C4-2B (cell line): ENCODE measurements at regions not wholly inside any gene's neighbourhood (a gene's known extent, or its start where the extent isn't known, plus 50 kb on each side); places are given as distances from the start of the nearest gene placed in this dataset.

Source experiments
- ZFX ChIP-seq: fragments of 450-650 bp; IDR thresholded peaks from 2 replicates; pipeline ENCODE4 v1.6.1; 2017
- TF ChIP-seq, protein P1 (sequence below): fragments of 450-650 bp; conservative IDR thresholded peaks from 2 replicates; pipeline ENCODE4 v1.5.1; 2017; ENCODE audit warnings: mild to moderate bottlenecking

- TF ChIP-seq, protein P1, sequence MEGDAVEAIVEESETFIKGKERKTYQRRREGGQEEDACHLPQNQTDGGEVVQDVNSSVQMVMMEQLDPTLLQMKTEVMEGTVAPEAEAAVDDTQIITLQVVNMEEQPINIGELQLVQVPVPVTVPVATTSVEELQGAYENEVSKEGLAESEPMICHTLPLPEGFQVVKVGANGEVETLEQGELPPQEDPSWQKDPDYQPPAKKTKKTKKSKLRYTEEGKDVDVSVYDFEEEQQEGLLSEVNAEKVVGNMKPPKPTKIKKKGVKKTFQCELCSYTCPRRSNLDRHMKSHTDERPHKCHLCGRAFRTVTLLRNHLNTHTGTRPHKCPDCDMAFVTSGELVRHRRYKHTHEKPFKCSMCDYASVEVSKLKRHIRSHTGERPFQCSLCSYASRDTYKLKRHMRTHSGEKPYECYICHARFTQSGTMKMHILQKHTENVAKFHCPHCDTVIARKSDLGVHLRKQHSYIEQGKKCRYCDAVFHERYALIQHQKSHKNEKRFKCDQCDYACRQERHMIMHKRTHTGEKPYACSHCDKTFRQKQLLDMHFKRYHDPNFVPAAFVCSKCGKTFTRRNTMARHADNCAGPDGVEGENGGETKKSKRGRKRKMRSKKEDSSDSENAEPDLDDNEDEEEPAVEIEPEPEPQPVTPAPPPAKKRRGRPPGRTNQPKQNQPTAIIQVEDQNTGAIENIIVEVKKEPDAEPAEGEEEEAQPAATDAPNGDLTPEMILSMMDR: no peak
- no peak for TF ChIP-seq ZFX
Observed at GRCh38 chr6:139654888-139655782, 280.7 kb upstream of the CITED2 start.
